GM23338 (cell line): ENCODE measurements at regions not wholly inside any gene's neighbourhood (a gene's known extent, or its start where the extent isn't known, plus 50 kb on each side); places are given as distances from the start of the nearest gene placed in this dataset.

Experiments
- CREB1 ChIP-seq: fragments of 250-450 bp; sonication (Bioruptor Pico); IDR thresholded peaks from 2 replicates; pipeline ENCODE4 v1.5.0; 2020; ENCODE audit warnings: low read depth, mild to moderate bottlenecking, moderate library complexity
- CTCF ChIP-seq, 2 experiments: fragments of 200-600 bp in 1 of 2; sonication (generic) in 1 of 2; conservative IDR thresholded peaks; 2 replicates each; pipeline versions ENCODE4 v1.5.1 to v1.6.1; 2016 to 2017; ENCODE audit warnings: antibody characterized with exemption in 2 of 2, low read depth in 2 of 2, mild to moderate bottlenecking in 2 of 2, moderate library complexity in 1 of 2
- EZH2 ChIP-seq: fragments of 200-600 bp; sonication (generic); IDR thresholded peaks from one replicate; pipeline ENCODE4 v1.8.0; 2017; ENCODE audit warnings: antibody characterized with exemption, mild to moderate bottlenecking, low read depth; ENCODE audit not compliant: unreplicated experiment
- JUNB ChIP-seq: IDR thresholded peaks from one replicate; pipeline ENCODE4 v1.6.1; 2016; ENCODE audit warnings: antibody characterized with exemption; ENCODE audit not compliant: unreplicated experiment
- POLR2AphosphoS5 ChIP-seq: IDR thresholded peaks from 2 replicates; pipeline ENCODE4 v1.6.1; 2016; ENCODE audit warnings: antibody characterized with exemption, low read depth

GRCh38 chrX:13094828-13095341 lies 50.5 kb upstream of the FAM9C start:
- no peak for TF ChIP-seq CTCF (conservative IDR thresholded peaks at IDR 0.05; ENCODE audit: low read depth in 2 of 2)
- TF ChIP-seq JUNB, result no peak
- TF ChIP-seq CREB1, result no peak
- TF ChIP-seq EZH2, result no peak
- TF ChIP-seq POLR2AphosphoS5, result no peak
